COLO829 (cell line): ENCODE measurements at regions not wholly inside any gene's neighbourhood (a gene's known extent, or its start where the extent isn't known, plus 50 kb on each side); places are given as distances from the start of the nearest gene placed in this dataset.

Source experiments
- DNase-seq: peaks from one replicate; pipeline ENCODE4 v3.0.0; 2012; ENCODE audit warnings: low spot score

DNA sequence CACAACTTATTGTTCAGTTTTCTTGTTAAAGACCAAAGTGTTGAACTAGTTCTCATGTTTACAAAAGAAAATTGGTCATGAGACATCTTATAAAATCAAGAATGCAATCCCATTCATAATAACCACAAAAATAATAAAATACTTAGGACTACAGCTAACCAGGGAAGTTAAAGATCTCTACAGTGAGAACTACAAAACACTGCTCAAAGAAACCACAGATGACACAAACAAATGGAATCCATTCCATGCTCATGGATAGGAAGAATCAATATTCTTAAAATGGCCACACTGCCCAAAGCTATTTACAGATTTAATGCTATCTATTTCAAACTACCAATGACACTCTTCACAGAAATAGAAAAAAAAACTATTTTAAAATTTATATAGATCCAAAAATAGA lies 1354.8 kb upstream of the CDH2 start:
- no peak for DNase-seq

DNA sequence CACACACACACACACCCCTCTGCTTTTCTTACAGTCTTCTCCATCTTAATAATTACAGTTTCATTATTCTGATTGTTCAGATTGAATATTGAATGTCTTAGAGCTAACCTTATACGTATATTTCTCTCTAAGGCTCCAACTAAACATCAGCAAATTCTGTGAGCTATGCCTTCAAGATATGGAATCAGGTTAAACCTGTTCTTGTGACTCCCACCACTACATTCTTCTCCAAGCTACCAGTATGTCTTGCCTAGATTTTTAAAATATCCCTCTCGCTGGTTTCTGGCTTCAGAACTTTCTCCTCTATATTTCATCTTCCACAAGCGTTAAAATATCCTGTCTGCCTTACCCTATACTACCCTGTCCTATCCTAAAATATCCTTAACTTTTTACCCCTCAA lies 1346.4 kb upstream of the CDH2 start:
- no peak for DNase-seq

DNA sequence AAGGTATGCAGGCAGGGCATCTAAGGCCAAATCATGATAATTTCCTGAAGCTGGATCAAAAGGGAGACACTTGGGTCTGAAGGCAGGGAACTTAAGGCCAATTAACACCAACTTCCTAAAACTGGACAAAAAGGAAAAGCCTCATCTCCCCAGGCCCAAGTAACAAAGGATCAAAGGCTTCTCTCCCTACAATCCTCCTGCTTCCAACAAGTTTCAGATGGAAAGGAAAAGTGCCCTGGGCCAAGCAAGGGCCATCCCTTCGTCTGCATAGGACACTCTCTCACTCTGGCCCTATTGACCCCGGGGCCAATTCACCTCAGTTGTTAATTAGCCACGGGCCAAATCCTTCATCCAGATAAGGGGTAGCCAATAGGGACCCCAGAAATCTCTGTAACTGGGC lies 1335.8 kb upstream of the CDH2 start:
- no peak for DNase-seq

DNA sequence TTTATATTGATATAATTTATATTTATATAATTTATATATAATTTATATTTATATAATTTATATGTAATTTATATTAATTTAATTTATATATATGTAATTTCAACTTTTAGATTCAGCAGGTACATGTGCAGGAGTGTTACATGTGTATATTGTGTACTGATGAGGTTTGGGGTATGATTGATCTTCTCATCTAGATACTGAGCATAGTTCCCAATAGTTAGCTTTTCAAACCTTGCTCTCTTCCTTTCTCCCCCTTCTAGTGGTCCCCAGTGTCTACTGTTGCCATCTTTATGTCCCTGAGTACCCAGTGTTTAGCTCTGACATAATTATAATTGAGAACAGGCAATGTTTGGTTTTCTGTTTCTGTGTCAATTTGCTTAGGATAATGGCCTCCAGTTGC lies 1335.3 kb upstream of the CDH2 start:
- no peak for DNase-seq

DNA sequence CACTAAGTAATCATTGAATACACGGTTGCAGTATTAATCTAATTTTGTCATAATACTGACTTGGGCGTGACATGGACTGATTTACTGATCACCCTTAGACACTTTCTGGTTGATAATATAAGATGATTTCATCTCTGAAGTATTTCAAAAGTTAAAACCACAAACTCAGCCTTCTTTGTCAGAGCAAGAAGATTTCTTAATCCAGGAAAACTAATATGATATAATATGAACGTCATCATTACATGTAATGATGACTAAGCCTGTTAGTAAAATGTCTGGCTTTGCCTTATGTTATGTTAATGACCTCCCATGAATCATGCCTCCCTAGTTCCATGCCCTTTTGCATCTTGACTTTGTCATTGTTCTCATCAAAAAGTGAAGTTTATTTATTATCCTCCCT lies 1325.0 kb upstream of the CDH2 start:
- DNase-seq = peak; percentile 1

DNA sequence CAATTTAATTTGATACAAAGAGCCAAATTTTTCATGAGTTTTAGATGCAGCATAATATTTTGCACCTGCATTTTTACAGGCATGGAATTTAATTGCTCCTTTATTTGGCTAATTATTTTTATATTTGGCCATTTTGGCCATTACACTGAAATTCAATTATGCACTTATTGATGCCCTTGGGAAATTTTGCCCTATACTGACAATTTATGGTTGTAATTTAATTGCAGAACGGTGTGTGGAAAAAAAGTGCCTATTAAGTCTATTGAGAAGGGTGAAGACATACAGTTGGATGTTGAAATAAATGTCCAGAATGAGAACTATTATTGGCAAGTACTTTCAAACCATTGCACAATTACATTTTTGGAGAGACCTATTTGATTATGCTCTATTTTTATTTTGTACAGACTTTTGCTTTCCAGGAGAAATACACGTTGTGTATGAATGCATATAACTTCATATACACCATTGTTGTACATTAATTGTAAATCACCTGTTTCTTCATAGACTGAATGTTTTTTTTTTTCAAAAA lies 1319.3 kb upstream of the CDH2 start:
- no peak for DNase-seq

DNA sequence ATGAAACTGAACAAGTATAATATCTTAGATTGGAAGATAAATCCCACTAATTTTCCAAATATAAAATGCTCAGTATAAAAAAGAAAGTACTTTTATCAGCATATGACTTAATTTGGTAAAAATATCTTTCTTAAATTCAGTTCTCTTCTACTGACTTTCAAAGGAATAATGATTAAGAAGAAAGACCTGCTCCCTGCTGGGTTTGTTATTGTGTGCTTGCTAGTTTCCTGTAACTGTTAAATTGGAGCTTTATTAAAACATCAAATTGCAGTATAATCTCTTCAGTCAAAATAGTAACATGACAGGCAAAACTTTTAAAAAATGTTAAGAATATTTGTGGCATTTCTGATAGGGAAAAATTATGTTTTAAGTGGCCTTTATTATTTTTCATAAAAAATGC lies 1317.4 kb upstream of the CDH2 start:
- no peak for DNase-seq

DNA sequence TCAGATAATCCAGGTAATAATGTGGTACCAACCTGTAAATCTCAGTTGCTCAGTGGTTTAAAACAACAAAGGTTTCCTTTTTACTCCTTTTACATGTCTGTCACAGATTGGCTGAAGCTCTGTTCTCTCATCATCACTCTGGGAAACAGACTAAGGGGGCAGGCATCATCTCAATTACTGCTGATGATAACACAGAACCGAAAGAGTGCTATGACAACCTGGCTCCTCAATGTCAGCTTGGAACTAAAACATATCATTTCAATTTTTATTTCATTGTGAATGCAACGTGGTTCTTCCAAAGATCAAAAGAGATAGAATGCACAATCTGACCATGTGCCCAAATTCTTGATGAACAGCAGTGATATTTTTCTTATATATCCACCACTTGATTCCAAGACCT lies 1315.0 kb upstream of the CDH2 start:
- no peak for DNase-seq

DNA sequence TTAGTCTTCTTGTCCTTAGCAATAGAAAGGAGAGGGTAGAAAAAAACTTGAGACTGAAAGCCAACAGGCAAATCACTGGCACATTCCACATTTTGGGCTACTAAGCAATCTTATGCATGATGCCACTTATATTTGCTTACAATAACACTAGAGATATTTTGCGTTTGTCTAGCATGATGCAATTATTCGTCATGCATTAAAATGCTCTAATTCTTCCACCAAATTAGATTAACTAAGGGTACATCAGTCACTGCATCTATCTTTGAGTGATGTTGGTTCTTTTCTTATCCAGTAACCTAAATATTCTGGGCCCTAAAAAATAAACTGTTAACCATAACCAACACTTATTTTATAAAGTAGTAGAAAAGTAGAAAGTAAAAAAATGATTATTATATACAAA lies 1311.7 kb upstream of the CDH2 start:
- no peak for DNase-seq

DNA sequence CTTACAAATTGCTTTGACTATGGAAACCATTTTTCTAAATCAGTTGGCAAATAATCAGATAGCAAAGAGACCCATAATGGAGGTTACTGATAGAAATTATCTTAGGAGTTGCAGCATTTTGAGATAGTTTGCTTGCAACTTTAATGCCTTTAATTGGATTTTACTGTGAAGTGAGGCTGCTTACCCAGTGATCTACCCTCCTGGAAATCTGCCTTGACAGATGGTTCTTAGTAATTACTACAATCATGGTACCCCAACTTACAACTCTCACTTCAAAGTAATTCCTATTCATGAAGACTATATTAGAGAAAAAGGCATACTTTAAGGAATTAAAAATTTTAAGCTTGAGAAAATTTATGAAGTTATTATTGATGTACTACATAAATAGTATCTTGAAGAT lies 1288.6 kb upstream of the CDH2 start:
- DNase-seq = no peak

DNA sequence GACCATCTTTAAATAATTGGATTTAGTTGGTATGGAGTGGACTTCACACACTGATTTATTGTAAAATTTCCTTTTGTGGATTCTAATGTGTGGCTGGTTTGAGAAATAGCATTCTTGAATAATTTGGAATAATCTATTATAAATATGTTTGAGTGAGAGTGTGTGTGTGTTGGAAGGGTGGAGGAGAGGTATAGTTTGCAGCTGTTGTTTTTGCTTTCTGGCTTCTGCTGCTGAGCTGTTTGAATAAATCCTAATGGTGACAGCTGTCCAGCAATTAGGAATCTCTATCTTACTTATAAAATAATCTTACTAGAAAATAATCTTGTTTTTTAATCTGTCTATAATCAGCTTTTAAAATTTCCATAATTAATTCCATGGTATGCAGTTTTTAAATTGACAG lies 1283.0 kb upstream of the CDH2 start:
- no peak for DNase-seq

DNA sequence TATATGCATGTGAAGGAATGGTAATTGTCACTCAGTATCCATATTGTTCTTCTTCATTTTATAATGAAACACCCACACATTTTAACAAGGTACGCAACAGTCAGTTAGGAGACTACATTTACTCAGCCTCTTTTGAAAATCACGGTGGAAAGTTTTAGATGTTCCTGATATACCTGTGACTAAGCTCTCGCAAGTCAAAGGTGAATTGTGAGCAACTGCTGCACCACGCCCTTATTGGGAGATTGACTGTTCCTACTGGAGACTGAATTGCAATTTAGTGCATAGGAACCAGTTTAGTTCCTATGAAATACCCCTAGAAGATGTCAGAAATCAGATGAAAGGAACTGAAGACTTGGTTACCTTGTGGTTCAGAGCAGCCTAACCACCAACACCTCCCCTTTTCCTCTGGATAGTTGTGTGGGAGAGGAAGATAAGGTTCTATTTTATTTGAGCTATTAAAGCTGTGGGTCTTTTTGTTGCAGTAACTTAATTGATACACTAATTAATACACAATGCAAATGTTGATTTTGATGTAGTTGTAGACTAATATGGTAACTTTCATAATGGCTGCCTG lies 1280.5 kb upstream of the CDH2 start:
- DNase-seq = no peak

DNA sequence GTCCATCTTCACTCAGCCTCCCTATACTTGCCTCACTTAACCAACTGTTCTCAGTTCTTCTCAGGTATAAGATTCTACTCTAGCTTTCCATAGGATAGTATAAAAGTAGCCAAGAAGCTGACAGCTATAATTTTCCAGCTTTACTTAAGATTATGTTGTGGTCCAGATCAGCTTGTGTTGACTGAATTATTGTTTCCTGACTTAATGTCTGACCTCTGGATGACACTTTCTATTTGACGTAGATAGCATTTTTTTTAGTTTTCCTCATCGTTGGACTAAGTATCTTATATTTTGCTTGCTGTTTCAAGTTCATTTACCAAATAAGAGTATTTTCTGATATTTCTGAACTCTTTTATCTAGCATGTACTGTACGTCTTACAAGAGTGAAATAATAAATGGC lies 1272.5 kb upstream of the CDH2 start:
- no peak for DNase-seq

DNA sequence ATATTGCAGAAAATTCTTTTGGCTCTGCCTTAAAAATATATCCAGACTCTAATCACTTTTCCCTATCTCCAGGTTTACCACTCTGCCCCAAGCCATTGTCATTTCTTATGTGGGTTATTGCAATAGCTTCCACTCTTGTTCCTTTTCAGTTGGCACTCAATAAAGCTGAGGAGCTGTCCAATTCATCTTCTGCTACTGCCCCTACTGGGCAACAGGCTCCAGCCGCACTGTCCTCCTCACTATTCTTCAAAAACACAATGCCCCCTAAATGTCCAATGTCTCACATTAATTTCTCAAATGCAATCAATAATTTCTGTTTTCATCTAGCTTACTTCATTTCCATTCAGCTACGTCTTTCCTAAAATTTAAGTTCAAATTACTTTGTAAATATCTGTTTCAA lies 1262.5 kb upstream of the CDH2 start:
- no peak for DNase-seq

DNA sequence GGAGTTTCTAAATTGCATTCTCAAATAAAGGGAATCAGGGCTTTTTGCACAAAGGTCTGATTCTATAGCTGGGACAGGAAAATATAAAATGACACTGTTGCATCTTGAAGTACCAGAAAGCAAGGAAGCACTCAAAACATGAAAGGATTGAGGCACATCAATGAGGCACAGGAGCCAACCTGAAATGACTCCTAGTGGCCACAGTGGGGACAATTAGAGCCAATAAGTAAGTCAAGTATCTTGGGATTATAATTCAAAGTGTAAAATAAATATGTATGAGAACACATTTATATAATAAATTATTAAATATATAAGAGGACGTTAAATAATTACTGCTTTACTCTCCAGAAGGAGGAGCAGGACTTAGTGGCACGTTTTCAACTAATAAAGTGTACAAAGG lies 1259.5 kb upstream of the CDH2 start:
- no peak for DNase-seq

DNA sequence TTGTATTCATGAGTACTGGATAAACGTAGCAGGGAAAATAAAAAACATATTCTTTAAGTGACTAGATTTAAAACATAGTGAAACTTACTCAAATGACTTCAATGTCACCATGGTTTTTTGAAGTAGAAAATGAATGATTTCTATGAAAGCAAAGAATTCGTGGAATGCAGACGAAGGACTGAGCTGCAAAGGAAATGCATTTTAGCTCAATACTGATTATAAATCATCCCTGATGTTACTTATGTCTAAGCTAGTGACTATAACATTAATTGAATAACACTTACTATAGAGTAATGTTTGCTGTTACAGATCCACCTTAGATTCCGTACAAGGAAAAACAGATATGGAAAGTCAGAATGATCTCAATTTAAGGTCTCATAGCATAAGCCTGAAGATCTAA lies 1257.7 kb upstream of the CDH2 start:
- no peak for DNase-seq

DNA sequence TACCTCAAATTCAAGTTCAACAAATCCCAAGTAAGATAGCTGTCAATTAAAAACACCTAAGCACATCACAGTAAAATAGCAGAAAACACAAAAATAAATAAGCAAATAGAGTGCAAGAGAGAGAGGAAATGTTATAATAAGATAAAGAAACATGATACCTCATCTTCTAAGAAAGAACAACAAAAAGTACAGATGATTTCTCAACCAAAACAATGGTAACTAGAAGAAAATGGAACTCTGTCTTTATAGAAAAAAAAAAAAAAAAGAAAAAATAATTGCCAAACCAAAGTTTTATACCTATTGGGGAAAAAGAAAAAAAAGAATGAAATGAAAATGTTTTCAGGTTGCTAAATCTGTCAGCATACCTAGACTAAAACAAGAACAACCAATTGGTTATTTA lies 1253.5 kb upstream of the CDH2 start:
- no peak for DNase-seq

DNA sequence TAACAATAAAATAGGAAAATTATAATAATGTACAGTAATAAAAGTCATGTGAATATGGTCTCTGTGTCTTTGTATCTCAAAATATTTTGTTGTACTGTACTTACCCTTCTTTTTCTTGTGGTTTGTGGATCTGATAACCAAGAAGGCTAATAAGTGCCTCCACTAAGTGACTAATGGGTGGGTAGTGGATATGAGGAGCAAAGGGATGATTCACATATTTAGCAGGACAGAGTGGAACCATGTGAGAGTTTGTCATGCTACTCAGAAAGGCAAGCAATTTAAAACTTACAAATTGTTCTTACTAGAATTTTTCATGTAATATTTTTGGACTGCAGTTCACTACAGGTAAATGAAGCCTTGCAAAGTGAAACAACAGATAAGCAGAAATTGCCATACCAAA lies 1241.2 kb upstream of the CDH2 start:
- peak; percentile 3 for DNase-seq

DNA sequence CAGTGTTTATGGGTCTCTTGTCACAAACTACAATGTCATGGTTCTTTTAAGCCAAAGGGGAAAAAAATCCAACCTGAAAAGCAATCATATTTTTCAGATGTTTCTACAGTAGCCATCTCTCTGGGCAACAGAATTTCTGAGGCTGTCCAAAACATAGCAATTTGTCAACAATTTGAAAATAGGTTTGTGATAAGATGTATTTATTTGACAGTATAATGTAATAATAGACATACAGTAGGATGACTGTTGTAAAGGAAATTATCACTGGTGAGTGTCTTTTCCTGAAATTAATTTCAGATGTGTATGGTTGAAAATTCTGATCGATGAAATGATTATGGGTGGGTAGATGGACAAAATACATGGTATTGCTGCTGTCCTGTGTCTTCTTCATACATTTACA lies 1230.1 kb upstream of the CDH2 start:
- no peak for DNase-seq

DNA sequence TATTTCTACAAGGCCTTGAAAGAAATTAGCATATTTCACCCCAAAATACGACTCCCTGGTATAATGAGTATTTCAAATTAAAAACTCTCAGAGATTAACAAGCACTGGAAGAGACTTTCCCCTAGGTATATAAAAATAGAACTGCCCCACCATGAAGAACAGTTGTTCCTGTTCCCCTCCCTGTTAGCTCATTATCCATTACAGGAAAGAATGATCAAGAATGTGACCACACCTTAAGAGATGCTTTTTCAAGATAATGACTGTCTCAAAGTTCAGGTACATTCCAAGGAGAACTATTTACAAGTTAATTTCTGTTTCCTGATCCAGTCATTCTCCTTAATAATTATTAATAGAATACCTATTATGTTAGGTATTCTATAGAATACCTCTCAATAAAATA lies 1220.6 kb upstream of the CDH2 start:
- DNase-seq = no peak

DNA sequence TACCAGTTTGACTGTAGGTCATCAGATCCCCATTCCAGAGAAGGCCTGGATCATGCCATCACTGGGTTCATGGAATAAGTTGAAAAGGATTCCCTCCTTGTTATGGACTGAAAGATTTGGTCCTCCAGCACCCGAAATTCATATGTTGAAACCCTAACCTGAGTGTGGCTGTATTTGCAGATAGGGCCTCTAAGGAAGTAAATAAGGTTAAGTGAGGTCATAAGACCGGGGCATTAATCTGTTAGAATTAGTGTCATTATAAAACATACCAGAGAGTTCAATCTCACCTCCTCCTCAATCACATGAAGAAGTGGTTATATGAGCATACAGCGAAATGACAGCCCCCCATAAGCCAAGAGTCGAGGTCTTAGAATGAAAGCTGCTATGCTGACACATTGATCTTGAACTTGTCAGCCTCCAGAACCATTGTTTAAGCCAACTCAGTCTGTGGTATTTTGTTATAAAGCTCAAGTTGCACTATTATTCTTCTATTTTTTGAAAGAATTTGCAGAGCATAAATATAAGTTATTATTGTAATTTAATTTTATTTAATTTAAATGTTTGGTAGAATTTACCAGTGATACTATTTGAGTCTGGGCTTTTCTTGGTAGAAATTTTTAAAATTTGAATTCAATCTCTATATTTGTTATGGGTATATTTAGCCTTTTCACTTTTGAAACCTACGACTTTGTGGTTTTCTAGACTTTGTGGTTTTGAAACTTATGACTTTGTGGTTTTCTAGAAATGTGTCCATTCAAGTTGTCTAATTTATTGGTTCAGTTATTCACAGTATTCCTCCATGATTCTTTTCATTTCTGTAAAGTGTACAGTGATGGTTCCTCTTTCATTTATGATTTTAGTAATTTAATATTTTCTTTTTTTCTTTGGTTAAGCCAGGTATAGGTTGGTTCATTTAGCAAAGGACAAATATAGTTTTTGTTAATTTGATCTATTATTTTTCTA lies 1206.7 kb upstream of the CDH2 start:
- no peak for DNase-seq

DNA sequence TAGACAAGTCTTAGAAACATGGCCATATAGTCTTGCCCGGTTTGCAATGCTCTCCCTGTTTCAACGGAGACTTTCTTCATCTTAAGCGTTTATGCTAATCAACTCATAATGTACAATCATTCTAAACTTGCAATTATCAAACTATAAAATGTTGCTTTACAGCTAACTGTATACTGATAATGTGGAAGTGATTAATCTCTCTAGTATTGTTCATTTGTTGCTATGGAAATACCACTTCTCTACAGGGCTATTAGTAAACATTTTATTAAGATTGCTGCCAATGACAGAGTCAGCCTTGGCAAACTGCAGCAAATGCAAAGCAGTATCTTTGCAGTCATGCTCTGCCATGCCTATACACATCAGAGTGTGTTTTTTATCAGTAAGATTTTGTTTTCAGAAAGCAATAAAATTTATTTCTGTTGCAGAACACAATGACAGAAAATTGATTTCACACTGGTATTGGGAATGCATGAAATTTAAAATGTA lies 1201.8 kb upstream of the CDH2 start:
- no peak for DNase-seq

DNA sequence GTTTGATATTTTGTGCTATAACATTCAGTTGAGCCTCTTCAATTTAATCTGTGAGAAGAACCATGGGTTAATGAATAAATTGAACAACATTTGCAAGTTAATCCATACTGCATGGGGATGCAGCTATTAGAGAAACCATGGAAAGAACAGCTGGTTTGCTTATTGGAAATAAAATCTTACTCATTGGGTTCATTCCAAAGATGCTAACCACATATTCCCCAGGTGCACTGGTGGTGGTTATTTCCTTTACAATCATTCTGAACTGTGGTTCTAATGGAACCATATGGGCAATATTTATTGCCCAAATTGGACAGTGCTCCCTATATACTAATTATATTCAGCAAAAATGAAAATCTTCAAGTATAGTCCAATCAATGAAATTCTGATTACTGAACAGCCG lies 1200.4 kb upstream of the CDH2 start:
- DNase-seq = no peak

DNA sequence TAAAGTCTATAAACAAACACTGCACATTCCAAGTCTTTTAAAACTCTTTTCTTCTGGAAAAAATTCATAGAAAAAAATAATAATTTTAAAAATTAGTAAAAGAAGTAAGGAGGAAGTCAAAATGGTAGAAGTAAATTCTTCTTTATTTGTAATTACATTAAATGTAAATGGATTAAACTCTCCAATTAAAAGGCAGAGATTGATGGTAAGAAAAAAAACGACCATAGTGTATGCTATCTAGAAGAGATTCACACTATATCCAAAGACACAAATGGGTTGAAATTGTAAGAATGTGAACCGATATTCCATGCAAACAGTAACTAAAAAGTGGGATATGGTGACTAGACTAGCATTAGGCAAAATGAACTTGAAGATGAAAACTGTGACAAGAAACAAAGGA lies 1196.1 kb upstream of the CDH2 start:
- no peak for DNase-seq
